Kidney epithelial cell (primary cell): ENCODE measurements at regions not wholly inside any gene's neighbourhood (a gene's known extent, or its start where the extent isn't known, plus 50 kb on each side); places are given as distances from the start of the nearest gene placed in this dataset.

ENCODE experiments used
- DNase-seq: peaks from one replicate; pipeline ENCODE4 v3.0.0-alpha.2; 2010; ENCODE audit warnings: low read depth
- H3K27me3 ChIP-seq: 2 replicates; pipeline ENCODE4 v1.6.0; 2011; ENCODE audit warnings: low read length; ENCODE audit not compliant: control insufficient read depth, insufficient read depth
- H3K36me3 ChIP-seq: 2 replicates; pipeline ENCODE4 v1.5.1; 2011; ENCODE audit warnings: low read length; ENCODE audit not compliant: control insufficient read depth, insufficient read depth
- H3K4me3 ChIP-seq: 2 replicates; pipeline ENCODE4 v1.5.1; 2011; ENCODE audit warnings: low read depth, mild to moderate bottlenecking, control low read depth, low read length
- TF ChIP-seq, protein P1 (sequence below): IDR thresholded peaks from 2 replicates; pipeline ENCODE4 v1.5.1; 2011; ENCODE audit warnings: mild to moderate bottlenecking, moderate library complexity, low read length, control low read depth, inconsistent platforms; ENCODE audit not compliant: insufficient read depth, poor library complexity, severe bottlenecking

DNA sequence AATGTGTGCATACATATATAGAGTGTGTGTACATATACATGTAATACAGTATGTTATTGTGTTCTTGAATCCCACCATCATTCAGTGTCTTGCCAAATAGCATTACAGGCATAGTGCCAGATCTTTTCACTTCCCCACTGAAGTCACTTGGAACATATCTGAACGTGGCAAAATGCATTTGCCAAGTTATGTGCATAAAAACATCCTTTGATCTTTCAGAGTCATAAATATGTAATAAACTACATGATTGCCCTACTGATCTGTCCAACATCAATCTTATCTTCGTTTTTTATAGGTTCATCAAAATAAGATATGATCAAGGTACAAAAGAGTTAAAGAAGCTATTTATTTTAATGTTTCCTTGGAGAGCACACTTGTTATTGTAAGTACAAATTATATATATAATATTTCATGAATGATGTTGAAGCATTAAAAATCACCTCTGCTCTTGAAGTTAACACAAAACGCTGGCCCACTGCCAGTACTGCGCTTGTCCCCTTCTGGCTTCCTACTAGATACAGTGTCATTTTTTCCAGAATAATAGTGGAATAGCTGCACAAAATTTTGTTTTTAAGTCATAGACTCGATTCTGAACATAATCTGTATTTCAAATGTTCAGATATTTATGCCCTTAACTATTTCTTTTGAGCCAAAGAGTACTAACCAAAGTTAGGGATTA is 549.5 kb upstream of the ARRDC4 start:
- no peak for DNase-seq
- Histone ChIP-seq H3K36me3 (no peaks in the 10 kb centered on the region), H3K27me3 (no peaks in the 10 kb centered on the region), H3K4me3 (no peak overlapping the region)
- TF ChIP-seq, protein P1, sequence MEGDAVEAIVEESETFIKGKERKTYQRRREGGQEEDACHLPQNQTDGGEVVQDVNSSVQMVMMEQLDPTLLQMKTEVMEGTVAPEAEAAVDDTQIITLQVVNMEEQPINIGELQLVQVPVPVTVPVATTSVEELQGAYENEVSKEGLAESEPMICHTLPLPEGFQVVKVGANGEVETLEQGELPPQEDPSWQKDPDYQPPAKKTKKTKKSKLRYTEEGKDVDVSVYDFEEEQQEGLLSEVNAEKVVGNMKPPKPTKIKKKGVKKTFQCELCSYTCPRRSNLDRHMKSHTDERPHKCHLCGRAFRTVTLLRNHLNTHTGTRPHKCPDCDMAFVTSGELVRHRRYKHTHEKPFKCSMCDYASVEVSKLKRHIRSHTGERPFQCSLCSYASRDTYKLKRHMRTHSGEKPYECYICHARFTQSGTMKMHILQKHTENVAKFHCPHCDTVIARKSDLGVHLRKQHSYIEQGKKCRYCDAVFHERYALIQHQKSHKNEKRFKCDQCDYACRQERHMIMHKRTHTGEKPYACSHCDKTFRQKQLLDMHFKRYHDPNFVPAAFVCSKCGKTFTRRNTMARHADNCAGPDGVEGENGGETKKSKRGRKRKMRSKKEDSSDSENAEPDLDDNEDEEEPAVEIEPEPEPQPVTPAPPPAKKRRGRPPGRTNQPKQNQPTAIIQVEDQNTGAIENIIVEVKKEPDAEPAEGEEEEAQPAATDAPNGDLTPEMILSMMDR: no peak

GRCh38 chr15:97420130-97420529 is 540.4 kb upstream of the ARRDC4 start:
- DNase-seq: no peak
- no peaks in the 10 kb centered on the region for H3K27me3 ChIP-seq
- TF ChIP-seq, protein P1: no peak
- H3K36me3 ChIP-seq: no peaks in the 10 kb centered on the region
- no peak overlapping the region for H3K4me3 ChIP-seq

DNA sequence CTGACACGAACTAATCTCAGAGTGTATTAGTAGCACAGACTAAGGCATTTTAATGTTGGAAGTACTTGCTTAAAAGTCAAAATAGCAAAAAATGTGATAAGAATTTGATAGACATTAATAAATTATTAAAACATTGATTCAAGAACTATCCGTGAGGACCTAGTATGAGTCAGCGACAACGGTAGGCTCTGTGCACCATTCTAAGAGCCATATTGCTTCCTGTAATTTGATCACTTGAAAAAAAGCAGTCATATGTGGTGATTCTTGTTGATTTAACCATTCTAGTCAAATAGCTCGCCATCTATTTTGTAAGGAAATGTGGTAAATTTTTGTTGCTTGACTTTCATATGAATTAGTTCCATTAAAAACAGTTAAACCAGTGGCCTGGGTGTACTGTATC is 534.9 kb upstream of the ARRDC4 start:
- no peak for DNase-seq
- H3K4me3 ChIP-seq: no peak overlapping the region
- H3K27me3 ChIP-seq: no peaks in the 10 kb centered on the region
- TF ChIP-seq, protein P1: no peak
- H3K36me3 ChIP-seq: no peaks in the 10 kb centered on the region

DNA sequence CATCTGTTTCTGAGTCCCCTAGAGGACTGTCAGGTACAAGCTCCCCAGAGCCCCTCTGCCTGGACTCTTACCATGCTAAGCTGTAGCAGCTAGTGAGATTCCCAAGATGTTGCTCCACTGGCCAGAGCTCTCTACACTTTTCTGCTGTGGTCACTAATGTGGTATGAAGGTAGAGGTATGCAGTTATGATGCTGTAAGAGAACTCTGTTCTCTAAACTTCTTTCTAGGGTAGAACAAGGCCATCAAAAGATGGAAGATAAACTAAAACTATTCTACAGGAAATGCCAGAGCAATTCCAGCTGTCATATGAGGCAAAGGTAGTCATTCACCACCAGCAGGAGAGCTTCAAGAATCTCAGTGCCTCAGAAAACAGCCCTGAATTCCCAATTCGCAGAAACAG is 517.4 kb upstream of the ARRDC4 start:
- no peaks in the 10 kb centered on the region for H3K27me3 ChIP-seq
- H3K4me3 ChIP-seq: no peak overlapping the region
- no peaks in the 10 kb centered on the region for H3K36me3 ChIP-seq
- TF ChIP-seq, protein P1: no peak
- DNase-seq: no peak

- no peaks in the 10 kb centered on the region for H3K36me3 ChIP-seq
- H3K4me3 ChIP-seq: no peak overlapping the region
- no peaks in the 10 kb centered on the region for H3K27me3 ChIP-seq
- TF ChIP-seq, protein P1: no peak
- no peak for DNase-seq
These were observed 514.4 kb upstream of the ARRDC4 start for GRCh38 chr15:97446138-97446537.
